GM12878 (cell line): ENCODE measurements at regions not wholly inside any gene's neighbourhood (a gene's known extent, or its start where the extent isn't known, plus 50 kb on each side); places are given as distances from the start of the nearest gene placed in this dataset.

Experiments
- ATAC-seq: fragments of 200-7000 bp; cut with Tn5 transposase; 3 replicates; pipeline ENCODE4 v1.9.1; 2020; ENCODE audit warnings: mild to moderate bottlenecking, moderate library complexity
- BruUV-seq: library from RNA; stranded (reverse); fragments of 400-500 nt; replicated peaks from 2 replicates; lab custom pipeline; 2021; lab: Mats Ljungman, UMichigan
- CTCF ChIA-PET: fragments of 300-600 bp; sonication (Branson Sonifier 250); formaldehyde crosslinking; extraction: SDS; loops from one replicate; lab custom pipeline; 2021; ENCODE audit warnings: inconsistent platforms; lab: Yijun Ruan, JAX
- POLR2A ChIA-PET: fragments of 350-600 bp; formaldehyde crosslinking; extraction: SDS; loops from one replicate; lab custom pipeline; 2021; ENCODE audit warnings: inconsistent platforms; lab: Charles Lee
- RAD21 ChIA-PET: fragments of 300-600 bp; sonication (Branson Sonifier 250); formaldehyde crosslinking; loops from one replicate; lab custom pipeline; 2023; ENCODE audit warnings: antibody characterized with exemption; ENCODE audit not compliant: unreplicated experiment; lab: Charles Lee
- SMC1A ChIA-PET: fragments of 300-600 bp; sonication (Branson Sonifier 250); formaldehyde crosslinking; loops from one replicate; lab custom pipeline; 2023; ENCODE audit not compliant: unreplicated experiment, uncharacterized antibody; lab: Charles Lee
- DNase-seq: peaks from one replicate; pipeline ENCODE4 v3.0.0-alpha.2; 2011; ENCODE audit warnings: low read depth, low spot score
- FAIRE-seq: peaks from 3 replicates; lab custom pipeline; 2011; peaks lifted over from hg19 to GRCh38; lab: Jason Lieb, UNC
- H2AFZ ChIP-seq: 2 replicates; pipeline ENCODE4 v1.6.0; 2011; ENCODE audit warnings: low read depth, low read length, control low read depth; ENCODE audit not compliant: control insufficient read depth
- H3K27ac ChIP-seq: 2 replicates; pipeline ENCODE4 v1.5.1; 2011; ENCODE audit warnings: control low read depth; ENCODE audit not compliant: control insufficient read depth, insufficient read depth
- H3K27me3 ChIP-seq, 2 experiments: replicated peaks in 1 of 2; 2 replicates each; pipeline versions ENCODE4 v1.6.0 to v1.6.1; 2011; ENCODE audit warnings: low read length in 1 of 2; ENCODE audit not compliant: control insufficient read depth in 2 of 2, insufficient read depth in 2 of 2
- H3K36me3 ChIP-seq, 2 experiments: 2 replicates each; pipeline ENCODE4 v1.5.1; 2011; ENCODE audit warnings: low read length in 1 of 2; ENCODE audit not compliant: control insufficient read depth in 2 of 2, insufficient read depth in 2 of 2
- H3K4me1 ChIP-seq: 2 replicates; pipeline ENCODE4 v1.6.1; 2011; ENCODE audit warnings: mild to moderate bottlenecking, low read length, moderate library complexity, mixed read lengths; ENCODE audit not compliant: control insufficient read depth, insufficient read depth
- H3K4me2 ChIP-seq: 2 replicates; pipeline ENCODE4 v1.6.0; 2011; ENCODE audit warnings: control low read depth; ENCODE audit not compliant: control insufficient read depth, insufficient read depth
- H3K4me3 ChIP-seq: fragments of 200-600 bp; sonication (generic); 2 replicates; pipeline ENCODE4 v1.5.1; 2016
- H3K79me2 ChIP-seq: 2 replicates; pipeline ENCODE4 v1.6.0; 2011; ENCODE audit warnings: low read length; ENCODE audit not compliant: control insufficient read depth, insufficient read depth
- H3K9ac ChIP-seq: 2 replicates; pipeline ENCODE4 v1.8.0; 2011; ENCODE audit warnings: low read length, control low read depth, mixed read lengths; ENCODE audit not compliant: control insufficient read depth, insufficient read depth
- H3K9me3 ChIP-seq: replicated peaks from 3 replicates; pipeline ENCODE4 v1.5.1; 2011; ENCODE audit warnings: mild to moderate bottlenecking, low read length; ENCODE audit not compliant: control insufficient read depth, insufficient read depth
- H4K20me1 ChIP-seq: 2 replicates; pipeline ENCODE4 v1.6.0; 2011; ENCODE audit not compliant: control insufficient read depth, insufficient read depth
- ATF3 ChIP-seq: IDR thresholded peaks from 2 replicates; pipeline ENCODE4 v1.6.1; 2011; ENCODE audit warnings: low read depth, mild to moderate bottlenecking, low read length, moderate library complexity, borderline replicate concordance; ENCODE audit errors: extremely low read depth
- CHD4 ChIP-seq: fragments of 200-600 bp; sonication (generic); IDR thresholded peaks from 2 replicates; pipeline ENCODE4 v1.6.1; 2016; ENCODE audit warnings: mild to moderate bottlenecking
- CTCF ChIP-seq, 3 experiments: IDR thresholded peaks in 2 of 3; conservative IDR thresholded peaks in 1 of 3; 2 replicates each; pipeline ENCODE4 v1.5.1; 2011; ENCODE audit warnings: low read depth in 3 of 3, low read length in 3 of 3, mild to moderate bottlenecking in 3 of 3, control low read depth in 2 of 3, moderate library complexity in 2 of 3, inconsistent platforms in 1 of 3, mixed read lengths in 1 of 3; ENCODE audit not compliant: control insufficient read depth in 2 of 3, insufficient read depth in 1 of 3; ENCODE audit errors: extremely low read depth in 1 of 3
- MYC ChIP-seq: IDR thresholded peaks from 2 replicates; pipeline ENCODE4 v1.6.1; 2011; ENCODE audit warnings: mild to moderate bottlenecking, low read length, moderate library complexity, inconsistent platforms; ENCODE audit not compliant: insufficient read depth, insufficient replicate concordance, insufficient read length, severe bottlenecking
- PML ChIP-seq: IDR thresholded peaks from 2 replicates; pipeline ENCODE4 v1.6.1; 2012; ENCODE audit warnings: low read length, inconsistent platforms
- USF2 ChIP-seq: IDR thresholded peaks from 2 replicates; pipeline ENCODE4 v1.6.1; 2011; ENCODE audit warnings: low read depth, low read length, improper control_type of control experiment, borderline replicate concordance
- ZNF217 ChIP-seq: fragments of 450-650 bp; IDR thresholded peaks from 2 replicates; pipeline ENCODE4 v1.6.1; 2017; ENCODE audit warnings: antibody characterized with exemption, mild to moderate bottlenecking
- ZNF274 ChIP-seq: IDR thresholded peaks from one replicate; pipeline ENCODE4 v1.8.0; 2011; ENCODE audit not compliant: insufficient read length, insufficient read depth
- ZNF687 ChIP-seq: fragments of 450-650 bp; IDR thresholded peaks from 2 replicates; pipeline ENCODE4 v1.6.1; 2017; ENCODE audit warnings: mild to moderate bottlenecking, moderate library complexity
- WGBS: methylation state at CpG from one replicate; pipeline ENCODE4 v1.1.6; 2016; ENCODE audit warnings: low lambda C conversion rate; ENCODE audit not compliant: insufficient replicate concordance, insufficient coverage; ENCODE audit errors: missing lambda C conversion rate; 5-methylcytosine and 5-hydroxymethylcytosine counted together
- in situ Hi-C: fragments of 300-500 bp; cut with MboI; formaldehyde crosslinking; loops from 9 replicates; pipeline ENCODE4 v1.14.3; 2018; ENCODE audit warnings: mixed read lengths
- intact Hi-C: fragments of 100-400 bp; cut with micrococcal nuclease; formaldehyde crosslinking; loops from one replicate; pipeline ENCODE4 v1.14.2; 2022; ENCODE audit not compliant: unreplicated experiment

- no peak overlapping the region for H3K4me3 ChIP-seq
- H3K79me2 ChIP-seq: no peaks in the 10 kb centered on the region
- RAD21 ChIA-PET: no interaction called here
- POLR2A ChIA-PET: no interaction called here
- SMC1A ChIA-PET: interaction anchor here (0.5 kb wide), 1 partner anchor 1679 kb away, joined by 3 read pairs; no protein-coding TSS in a partner anchor
- intact Hi-C loops: no loop called here
- H3K4me2 ChIP-seq: no peak overlapping the region
- no peak for TF ChIP-seq PML
- TF ChIP-seq MYC: no peak
- no peak for TF ChIP-seq CTCF (IDR thresholded peaks at IDR 0.05 in 2 of 3, conservative IDR thresholded peaks at IDR 0.05 in 1 of 3; ENCODE audit: control insufficient read depth in 2 of 3, extremely low read depth in 1 of 3, insufficient read depth in 1 of 3, low read depth in 3 of 3, low read length in 3 of 3)
- no peak for TF ChIP-seq ZNF217
- in situ Hi-C loops: no loop called here
- no peak overlapping the region for H3K9ac ChIP-seq
- no peaks in the 10 kb centered on the region for H3K4me1 ChIP-seq
- no peak overlapping the region for H2AFZ ChIP-seq
- BruUV-seq: no TSS peak
- no peak for DNase-seq
- ATAC-seq: no peak
- no peaks in the 10 kb centered on the region for H3K36me3 ChIP-seq
- no peaks in the 10 kb centered on the region for H3K9me3 ChIP-seq
- CTCF ChIA-PET: interaction anchor here (0.7 kb wide), 1 partner anchor 1173 kb away, joined by 3 read pairs; no protein-coding TSS in a partner anchor
- 0% methylated on average over 1 of the region's 1 CpG for WGBS
- FAIRE-seq: no peak
- H3K27ac ChIP-seq: no peak overlapping the region
- H3K27me3 ChIP-seq: no peaks in the 10 kb centered on the region; a peak in 1 of 4 replicates
- no peaks in the 10 kb centered on the region for H4K20me1 ChIP-seq
Measured at GRCh38 chr14:78070344-78070743, 99.8 kb upstream of the NRXN3 start.

- no peak for FAIRE-seq
- in situ Hi-C loops: no loop called here
- no peak overlapping the region for H3K4me2 ChIP-seq
- no peaks in the 10 kb centered on the region for H3K9me3 ChIP-seq
- no peaks in the 10 kb centered on the region for H3K79me2 ChIP-seq
- no peak for ATAC-seq
- POLR2A ChIA-PET: no interaction called here
- WGBS: 26% methylated on average over 3 of the region's 3 CpGs
- no peaks in the 10 kb centered on the region; a peak in 1 of 4 replicates for H3K27me3 ChIP-seq
- CTCF ChIA-PET: interaction anchor here (0.7 kb wide), 1 partner anchor 1174 kb away, joined by 3 read pairs; no protein-coding TSS in a partner anchor
- SMC1A ChIA-PET: interaction anchor here (0.5 kb wide), 1 partner anchor 1678 kb away, joined by 3 read pairs; no protein-coding TSS in a partner anchor
- no peak overlapping the region for H3K4me3 ChIP-seq
- DNase-seq: no peak
- H3K4me1 ChIP-seq: no peaks in the 10 kb centered on the region
- intact Hi-C loops: no loop called here
- BruUV-seq: no TSS peak
- no peak overlapping the region for H3K9ac ChIP-seq
- H3K36me3 ChIP-seq: no peaks in the 10 kb centered on the region
- no peak overlapping the region for H3K27ac ChIP-seq
- no peaks in the 10 kb centered on the region for H4K20me1 ChIP-seq
- RAD21 ChIA-PET: no interaction called here
- no peak overlapping the region for H2AFZ ChIP-seq
- TF ChIP-seq CHD4 (no peak), ZNF274 (no peak), ZNF687 (no peak), USF2 (no peak), ATF3 (no peak)
Measured at GRCh38 chr14:78071016-78071549, 99.1 kb upstream of the NRXN3 start.
